ENCODE measurements at regions not wholly inside any gene's neighbourhood (a gene's known extent, or its start where the extent isn't known, plus 50 kb on each side); places are given as distances from the start of the nearest gene placed in this dataset.

GRCh38 chr2:38203446-38203810, 127.5 kb upstream of the CYP1B1 start:
- TF ChIP-seq POLR2AphosphoS5 (IDR thresholded peaks at IDR 0.05; ENCODE audit: low read depth, low read length), result no peak
- no peak for TF ChIP-seq POLR2A (IDR thresholded peaks at IDR 0.05; ENCODE audit: low read depth, low read length)
- no peak for TF ChIP-seq POU2F2 (IDR thresholded peaks at IDR 0.05; ENCODE audit: low read depth, low read length)
- no peak for TF ChIP-seq SPI1 (IDR thresholded peaks at IDR 0.05; ENCODE audit: low read depth, low read length)

Measured in GM12891 (cell line).